Gastrocnemius medialis (tissue), 4 donors: ENCODE measurements at regions not wholly inside any gene's neighbourhood (a gene's known extent, or its start where the extent isn't known, plus 50 kb on each side); places are given as distances from the start of the nearest gene placed in this dataset.

ENCODE experiments used
- ATAC-seq, 2 donors: fragments of 150-250 bp; one replicate each; pipeline ENCODE4 v1.9.1; 2016
- DNase-seq, 2 donors: peaks; one replicate each; pipeline ENCODE4 v3.0.0-alpha.2; 2019
- H3K27ac ChIP-seq, 4 donors: fragments of 200-600 bp; sonication (generic); 1 replicate in 1 of 4; 2 replicates in 3 of 4; pipeline ENCODE4 v1.5.1; 2016 to 2018; ENCODE audit warnings: mild to moderate bottlenecking in 2 of 4, moderate library complexity in 1 of 4
- H3K27me3 ChIP-seq, 3 donors: fragments of 200-600 bp; sonication (generic) in 2 of 3; 1 replicate in 1 of 3; 2 replicates in 2 of 3; pipeline versions ENCODE4 v1.5.1 to v1.6.0; 2016 to 2019; ENCODE audit warnings: mild to moderate bottlenecking in 1 of 3, moderate library complexity in 1 of 3
- H3K36me3 ChIP-seq, 2 donors: fragments of 200-600 bp; sonication (generic) in 1 of 2; one replicate each; pipeline ENCODE4 v1.5.1; 2017 to 2018
- H3K4me1 ChIP-seq, 2 donors: fragments of 200-600 bp; sonication (generic) in 1 of 2; one replicate each; pipeline ENCODE4 v1.5.1; 2016 to 2017; ENCODE audit warnings: mild to moderate bottlenecking in 2 of 2
- H3K4me3 ChIP-seq, 4 donors: fragments of 200-600 bp; sonication (generic) in 3 of 4; 1 replicate in 1 of 4; 2 replicates in 3 of 4; pipeline ENCODE4 v1.5.1; 2016 to 2019; ENCODE audit warnings: mild to moderate bottlenecking in 2 of 4
- H3K9me3 ChIP-seq, 3 donors: fragments of 200-600 bp; sonication (generic) in 2 of 3; 1 replicate in 1 of 3; 2 replicates in 2 of 3; pipeline ENCODE4 v1.5.1; 2016 to 2019
- POLR2A ChIP-seq, 2 donors: fragments of 450-650 bp; IDR thresholded peaks; one replicate each; pipeline ENCODE4 v1.6.1; 2017; ENCODE audit warnings: antibody characterized with exemption in 2 of 2, mild to moderate bottlenecking in 2 of 2, moderate library complexity in 2 of 2
- in situ Hi-C, 4 donors: fragments of 200-750 bp; cut with MboI; loops; one replicate each; pipeline versions ENCODE4 v1.15.0 to v1.8.0; 2017; ENCODE audit warnings: low sequenced_read_pairs in 4 of 4
- intact Hi-C: fragments of 100-400 bp; cut with DNase I; formaldehyde crosslinking; loops from one replicate; pipeline ENCODE4 v1.15.1; 2023; ENCODE audit warnings: low total_unique reads
- TF ChIP-seq, protein P1 (sequence below), 5 experiments: fragments of 450-650 bp in 3 of 5; fragments of 200-600 bp in 2 of 5; sonication (generic) in 2 of 5; IDR thresholded peaks in 4 of 5; conservative IDR thresholded peaks in 1 of 5; 1 replicate in 4 of 5; 2 replicates in 1 of 5; pipeline ENCODE4 v1.5.1; 2016 to 2019; ENCODE audit warnings: antibody characterized with exemption in 5 of 5, mild to moderate bottlenecking in 3 of 5, moderate library complexity in 3 of 5

GRCh38 chr10:83252596-83252995 is 886.7 kb upstream of the GHITM start:
- Histone ChIP-seq H3K36me3 (no peaks in the 10 kb centered on the region), H3K27me3 (no peaks in the 10 kb centered on the region), H3K4me3 (no peak overlapping the region), H3K4me1 (no peaks in the 10 kb centered on the region), H3K9me3 (no peaks in the 10 kb centered on the region), H3K27ac (no peak overlapping the region)
- no peak for TF ChIP-seq POLR2A (IDR thresholded peaks at IDR 0.05)
- TF ChIP-seq, protein P1, sequence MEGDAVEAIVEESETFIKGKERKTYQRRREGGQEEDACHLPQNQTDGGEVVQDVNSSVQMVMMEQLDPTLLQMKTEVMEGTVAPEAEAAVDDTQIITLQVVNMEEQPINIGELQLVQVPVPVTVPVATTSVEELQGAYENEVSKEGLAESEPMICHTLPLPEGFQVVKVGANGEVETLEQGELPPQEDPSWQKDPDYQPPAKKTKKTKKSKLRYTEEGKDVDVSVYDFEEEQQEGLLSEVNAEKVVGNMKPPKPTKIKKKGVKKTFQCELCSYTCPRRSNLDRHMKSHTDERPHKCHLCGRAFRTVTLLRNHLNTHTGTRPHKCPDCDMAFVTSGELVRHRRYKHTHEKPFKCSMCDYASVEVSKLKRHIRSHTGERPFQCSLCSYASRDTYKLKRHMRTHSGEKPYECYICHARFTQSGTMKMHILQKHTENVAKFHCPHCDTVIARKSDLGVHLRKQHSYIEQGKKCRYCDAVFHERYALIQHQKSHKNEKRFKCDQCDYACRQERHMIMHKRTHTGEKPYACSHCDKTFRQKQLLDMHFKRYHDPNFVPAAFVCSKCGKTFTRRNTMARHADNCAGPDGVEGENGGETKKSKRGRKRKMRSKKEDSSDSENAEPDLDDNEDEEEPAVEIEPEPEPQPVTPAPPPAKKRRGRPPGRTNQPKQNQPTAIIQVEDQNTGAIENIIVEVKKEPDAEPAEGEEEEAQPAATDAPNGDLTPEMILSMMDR (IDR thresholded peaks at IDR 0.05 in 4 of 5, conservative IDR thresholded peaks at IDR 0.05 in 1 of 5): no peak
- intact Hi-C loops (no loop called here), in situ Hi-C loops (no loop called here)
- DNase-seq (no peak), ATAC-seq (no peak)

- Histone ChIP-seq H3K9me3 (no peaks in the 10 kb centered on the region), H3K4me3 (no peak overlapping the region), H3K27ac (no peak overlapping the region), H3K27me3 (no peaks in the 10 kb centered on the region), H3K4me1 (no peaks in the 10 kb centered on the region), H3K36me3 (no peaks in the 10 kb centered on the region)
- in situ Hi-C loops (no loop called here), intact Hi-C loops (no loop called here)
- DNase-seq (no peak), ATAC-seq (no peak)
- no peak for TF ChIP-seq POLR2A (IDR thresholded peaks at IDR 0.05)
- TF ChIP-seq, protein P1 (IDR thresholded peaks at IDR 0.05 in 4 of 5, conservative IDR thresholded peaks at IDR 0.05 in 1 of 5): no peak
These were observed 886.2 kb upstream of the GHITM start for GRCh38 chr10:83253011-83253671.

DNA sequence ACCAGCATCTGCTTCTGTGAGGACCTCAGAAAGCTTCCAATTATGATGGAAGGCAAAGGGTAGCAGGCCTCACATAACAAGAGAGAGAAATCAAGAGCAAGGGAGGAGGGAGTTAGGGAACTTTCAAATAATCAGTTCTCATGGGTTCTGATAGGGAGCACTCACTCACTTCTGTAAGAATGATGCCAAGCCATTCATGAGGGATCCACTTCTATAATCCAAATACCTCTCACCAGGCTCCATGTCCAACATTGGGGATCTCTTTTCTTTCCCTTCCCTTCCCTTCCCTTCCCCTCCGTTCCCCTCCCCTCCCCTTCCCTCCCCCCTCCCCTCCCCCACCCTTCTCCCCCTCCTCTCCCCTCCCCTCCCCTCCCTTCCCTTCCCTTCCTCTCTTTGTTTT is 884.6 kb upstream of the GHITM start:
- H3K9me3 ChIP-seq: no peaks in the 10 kb centered on the region
- ATAC-seq (no peak), DNase-seq (no peak)
- no peaks in the 10 kb centered on the region for H3K4me1 ChIP-seq
- no peaks in the 10 kb centered on the region for H3K27me3 ChIP-seq
- in situ Hi-C loops: no loop called here
- H3K36me3 ChIP-seq: no peaks in the 10 kb centered on the region
- TF ChIP-seq, protein P1 (IDR thresholded peaks at IDR 0.05 in 4 of 5, conservative IDR thresholded peaks at IDR 0.05 in 1 of 5): no peak
- TF ChIP-seq POLR2A (IDR thresholded peaks at IDR 0.05): no peak
- intact Hi-C loops: no loop called here
- H3K4me3 ChIP-seq: no peak overlapping the region
- no peak overlapping the region for H3K27ac ChIP-seq

DNA sequence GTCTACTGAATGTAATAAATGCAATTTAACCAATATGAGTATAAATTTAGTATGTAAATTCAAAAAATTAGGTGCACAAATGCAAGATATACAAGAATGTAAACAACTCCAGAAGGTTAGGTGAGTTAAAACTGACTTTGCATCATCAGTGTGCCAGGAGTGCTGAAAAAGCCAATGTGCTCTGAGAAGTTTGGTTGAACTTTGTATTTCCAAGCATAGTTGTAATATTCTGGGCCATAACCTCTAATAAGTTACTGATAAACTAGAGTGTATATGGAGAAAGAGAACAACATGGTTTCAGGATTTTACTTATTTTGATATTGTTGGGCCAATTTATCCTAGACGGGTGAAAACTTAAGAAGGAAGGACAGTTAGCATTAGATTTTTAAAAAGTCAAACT is 876.9 kb upstream of the GHITM start:
- no peak overlapping the region for H3K27ac ChIP-seq
- in situ Hi-C loops: no loop called here
- no peak for TF ChIP-seq POLR2A (IDR thresholded peaks at IDR 0.05)
- TF ChIP-seq, protein P1 (IDR thresholded peaks at IDR 0.05 in 4 of 5, conservative IDR thresholded peaks at IDR 0.05 in 1 of 5): no peak
- no peaks in the 10 kb centered on the region for H3K27me3 ChIP-seq
- ATAC-seq (no peak), DNase-seq (no peak)
- intact Hi-C loops: no loop called here
- H3K36me3 ChIP-seq: no peaks in the 10 kb centered on the region
- no peaks in the 10 kb centered on the region for H3K9me3 ChIP-seq
- H3K4me1 ChIP-seq: no peaks in the 10 kb centered on the region
- H3K4me3 ChIP-seq: no peak overlapping the region
